Nephron progenitor cell (in vitro differentiated cells): ENCODE measurements at regions not wholly inside any gene's neighbourhood (a gene's known extent, or its start where the extent isn't known, plus 50 kb on each side); places are given as distances from the start of the nearest gene placed in this dataset.

Experiments
- DNase-seq: peaks from one replicate; pipeline ENCODE4 v3.0.0; 2021
- H3K27ac Mint-ChIP-seq: 2 replicates; pipeline ENCODE4 v1.8.0; 2021; ENCODE audit warnings: mild to moderate bottlenecking, moderate library complexity, mixed read lengths
- H3K27me3 Mint-ChIP-seq: 2 replicates; pipeline ENCODE4 v1.8.0; 2021; ENCODE audit warnings: mild to moderate bottlenecking, low read depth, mixed read lengths; ENCODE audit not compliant: poor library complexity
- H3K36me3 Mint-ChIP-seq: 2 replicates; pipeline ENCODE4 v1.8.0; 2021; ENCODE audit warnings: low read depth, mixed read lengths
- H3K4me1 Mint-ChIP-seq: 2 replicates; pipeline ENCODE4 v1.8.0; 2021; ENCODE audit warnings: mixed read lengths
- H3K4me3 Mint-ChIP-seq: 2 replicates; pipeline ENCODE4 v1.8.0; 2021; ENCODE audit warnings: mild to moderate bottlenecking, moderate library complexity, mixed read lengths
- H3K9me3 Mint-ChIP-seq: 2 replicates; pipeline ENCODE4 v1.8.0; 2021; ENCODE audit warnings: mild to moderate bottlenecking, moderate library complexity, mixed read lengths
- TF ChIP-seq, protein P1 (sequence below): fragments of 200-600 bp; sonication (generic); IDR thresholded peaks from 2 replicates; pipeline ENCODE4 v1.5.0; 2021; ENCODE audit warnings: antibody characterized with exemption

DNA sequence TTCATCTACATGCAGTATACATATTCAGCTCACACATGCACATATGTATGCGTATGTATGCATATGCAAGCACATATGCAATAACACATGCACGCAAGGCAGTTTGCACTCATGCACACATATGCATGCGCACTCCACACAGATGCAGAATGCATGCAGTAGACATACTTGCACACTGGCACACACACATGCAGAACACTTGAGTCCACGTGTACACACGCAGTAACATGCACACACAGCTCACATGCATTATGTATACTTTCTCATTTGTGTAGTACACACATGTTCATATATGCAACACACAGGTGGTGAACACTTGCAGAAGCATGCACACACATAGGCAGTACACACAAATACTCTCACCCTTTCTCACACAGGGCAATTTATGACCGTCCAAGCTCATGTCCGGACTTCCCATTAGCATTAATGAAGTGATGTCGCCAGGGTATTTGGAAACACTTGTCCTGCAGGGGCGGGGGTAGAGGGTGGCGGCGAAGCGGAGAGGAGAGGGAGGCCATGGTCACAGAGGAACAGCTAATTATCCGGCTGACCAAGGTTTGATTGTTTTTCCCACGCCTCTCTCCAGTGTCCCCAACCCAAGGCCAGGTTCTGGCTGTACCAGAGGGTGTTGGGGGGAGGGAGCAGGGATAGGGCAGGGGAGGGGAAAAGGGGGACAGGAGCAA lies 91.3 kb downstream of the VEGFA start:
- H3K4me3 Mint-ChIP-seq: no peak overlapping the region
- no peak overlapping the region for H3K27ac Mint-ChIP-seq
- H3K4me1 Mint-ChIP-seq: peaks cover 66% of the 10 kb centered on the region
- H3K9me3 Mint-ChIP-seq: no peaks in the 10 kb centered on the region
- TF ChIP-seq, protein P1, sequence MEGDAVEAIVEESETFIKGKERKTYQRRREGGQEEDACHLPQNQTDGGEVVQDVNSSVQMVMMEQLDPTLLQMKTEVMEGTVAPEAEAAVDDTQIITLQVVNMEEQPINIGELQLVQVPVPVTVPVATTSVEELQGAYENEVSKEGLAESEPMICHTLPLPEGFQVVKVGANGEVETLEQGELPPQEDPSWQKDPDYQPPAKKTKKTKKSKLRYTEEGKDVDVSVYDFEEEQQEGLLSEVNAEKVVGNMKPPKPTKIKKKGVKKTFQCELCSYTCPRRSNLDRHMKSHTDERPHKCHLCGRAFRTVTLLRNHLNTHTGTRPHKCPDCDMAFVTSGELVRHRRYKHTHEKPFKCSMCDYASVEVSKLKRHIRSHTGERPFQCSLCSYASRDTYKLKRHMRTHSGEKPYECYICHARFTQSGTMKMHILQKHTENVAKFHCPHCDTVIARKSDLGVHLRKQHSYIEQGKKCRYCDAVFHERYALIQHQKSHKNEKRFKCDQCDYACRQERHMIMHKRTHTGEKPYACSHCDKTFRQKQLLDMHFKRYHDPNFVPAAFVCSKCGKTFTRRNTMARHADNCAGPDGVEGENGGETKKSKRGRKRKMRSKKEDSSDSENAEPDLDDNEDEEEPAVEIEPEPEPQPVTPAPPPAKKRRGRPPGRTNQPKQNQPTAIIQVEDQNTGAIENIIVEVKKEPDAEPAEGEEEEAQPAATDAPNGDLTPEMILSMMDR: no peak
- DNase-seq: no peak
- H3K36me3 Mint-ChIP-seq: no peaks in the 10 kb centered on the region
- peaks cover 34% of the 10 kb centered on the region for H3K27me3 Mint-ChIP-seq

DNA sequence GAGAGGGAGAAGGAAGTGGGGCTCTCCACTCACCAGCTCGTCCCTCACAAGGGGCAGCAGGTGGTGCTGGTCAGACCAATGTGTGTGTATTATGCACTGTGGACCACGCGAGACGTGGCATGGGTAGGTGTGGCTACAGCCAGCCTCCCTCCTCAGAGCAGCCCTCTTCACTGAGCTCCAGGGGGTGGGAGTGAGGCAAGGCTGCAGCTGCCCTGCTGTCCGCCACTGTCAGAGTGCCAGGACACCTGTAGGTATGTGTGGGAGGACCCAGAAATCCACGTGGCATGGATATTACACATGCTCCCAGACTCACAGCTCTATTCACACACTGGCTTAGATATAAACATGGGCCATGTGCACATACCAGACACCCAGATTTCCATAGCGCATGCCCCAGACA lies 90.3 kb downstream of the VEGFA start:
- Mint-ChIP-seq H3K27ac (no peak overlapping the region), H3K4me1 (peaks cover 55% of the 10 kb centered on the region), H3K9me3 (no peaks in the 10 kb centered on the region), H3K27me3 (peaks cover 40% of the 10 kb centered on the region), H3K36me3 (no peaks in the 10 kb centered on the region), H3K4me3 (no peak overlapping the region)
- no peak for DNase-seq
- TF ChIP-seq, protein P1: no peak

DNA sequence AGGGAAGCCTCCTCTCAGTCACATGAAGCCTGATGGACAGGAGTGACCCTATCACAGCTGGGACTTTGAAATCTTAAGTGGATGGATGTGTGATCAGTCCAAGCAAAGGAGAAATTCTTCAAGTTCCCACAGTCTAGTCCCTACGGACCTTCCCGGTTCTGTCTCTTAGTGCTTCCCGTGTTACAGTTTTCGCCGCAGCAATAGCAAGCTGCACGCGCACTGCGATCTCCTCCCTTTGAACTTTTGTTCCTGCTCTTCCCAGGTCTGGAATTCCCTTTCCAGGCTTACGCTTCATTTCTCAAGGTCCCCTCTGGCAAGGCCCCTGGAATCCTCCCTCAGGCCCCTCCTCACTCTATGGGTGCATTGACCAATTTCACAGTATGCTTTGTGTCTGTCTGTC lies 89.2 kb downstream of the VEGFA start:
- no peak for DNase-seq
- TF ChIP-seq, protein P1: no peak
- peaks cover 45% of the 10 kb centered on the region for H3K4me1 Mint-ChIP-seq
- H3K9me3 Mint-ChIP-seq: no peaks in the 10 kb centered on the region
- no peaks in the 10 kb centered on the region for H3K36me3 Mint-ChIP-seq
- no peak overlapping the region for H3K4me3 Mint-ChIP-seq
- no peak overlapping the region for H3K27ac Mint-ChIP-seq
- peaks cover 49% of the 10 kb centered on the region for H3K27me3 Mint-ChIP-seq

DNA sequence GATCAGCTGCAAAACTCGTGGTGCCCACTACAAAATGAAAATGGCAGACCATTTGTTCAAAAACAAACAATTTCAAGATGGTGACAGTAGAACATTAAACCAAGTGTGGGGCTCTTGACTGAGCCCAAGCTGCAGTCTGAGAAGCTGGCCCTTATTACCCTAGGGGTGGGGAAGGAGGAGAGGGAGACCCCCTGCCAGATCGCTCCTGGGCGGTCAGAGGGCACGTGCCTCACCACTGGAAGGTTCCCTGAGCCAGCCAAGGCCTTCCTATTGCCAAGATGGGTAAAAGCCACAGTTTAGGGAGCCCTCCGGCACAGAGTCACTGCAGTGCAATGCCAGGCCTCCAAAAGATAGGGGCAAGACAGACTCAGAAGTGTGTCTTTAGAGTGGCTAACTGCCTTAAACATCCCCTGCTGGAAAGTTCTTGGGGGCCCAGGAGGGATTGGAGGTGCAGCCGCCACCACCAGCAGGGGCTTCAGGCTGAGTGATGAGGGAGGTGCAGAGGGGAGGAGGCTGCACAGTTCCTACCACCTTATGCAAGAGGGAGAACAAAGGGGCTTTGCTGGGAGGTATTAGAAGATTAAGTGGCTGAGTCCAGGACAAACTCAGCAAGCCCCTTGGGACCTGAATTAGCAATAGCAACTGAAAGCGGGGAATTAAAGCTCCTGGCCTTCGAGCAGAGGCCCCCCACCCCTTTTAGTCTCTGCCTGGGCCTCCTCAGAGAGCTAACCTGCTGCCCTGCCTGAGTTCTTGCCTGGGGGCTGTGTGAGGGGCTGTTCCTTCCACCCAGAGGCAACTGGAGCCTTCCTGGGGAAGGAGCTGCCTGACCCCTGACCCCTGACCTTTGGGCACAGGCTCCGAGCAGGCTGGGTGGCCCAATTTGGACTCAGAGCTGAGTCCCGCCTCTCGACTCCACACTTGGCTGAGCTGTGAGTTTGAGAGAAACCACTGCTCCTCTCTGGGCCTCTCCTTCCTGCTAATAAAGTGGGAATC lies 88.4 kb downstream of the VEGFA start:
- no peaks in the 10 kb centered on the region for H3K36me3 Mint-ChIP-seq
- TF ChIP-seq, protein P1: no peak
- peaks cover 47% of the 10 kb centered on the region for H3K27me3 Mint-ChIP-seq
- no peak overlapping the region for H3K4me3 Mint-ChIP-seq
- H3K4me1 Mint-ChIP-seq: peaks cover 37% of the 10 kb centered on the region
- peak; percentile 63 for DNase-seq
- no peak overlapping the region for H3K27ac Mint-ChIP-seq
- no peaks in the 10 kb centered on the region for H3K9me3 Mint-ChIP-seq

DNA sequence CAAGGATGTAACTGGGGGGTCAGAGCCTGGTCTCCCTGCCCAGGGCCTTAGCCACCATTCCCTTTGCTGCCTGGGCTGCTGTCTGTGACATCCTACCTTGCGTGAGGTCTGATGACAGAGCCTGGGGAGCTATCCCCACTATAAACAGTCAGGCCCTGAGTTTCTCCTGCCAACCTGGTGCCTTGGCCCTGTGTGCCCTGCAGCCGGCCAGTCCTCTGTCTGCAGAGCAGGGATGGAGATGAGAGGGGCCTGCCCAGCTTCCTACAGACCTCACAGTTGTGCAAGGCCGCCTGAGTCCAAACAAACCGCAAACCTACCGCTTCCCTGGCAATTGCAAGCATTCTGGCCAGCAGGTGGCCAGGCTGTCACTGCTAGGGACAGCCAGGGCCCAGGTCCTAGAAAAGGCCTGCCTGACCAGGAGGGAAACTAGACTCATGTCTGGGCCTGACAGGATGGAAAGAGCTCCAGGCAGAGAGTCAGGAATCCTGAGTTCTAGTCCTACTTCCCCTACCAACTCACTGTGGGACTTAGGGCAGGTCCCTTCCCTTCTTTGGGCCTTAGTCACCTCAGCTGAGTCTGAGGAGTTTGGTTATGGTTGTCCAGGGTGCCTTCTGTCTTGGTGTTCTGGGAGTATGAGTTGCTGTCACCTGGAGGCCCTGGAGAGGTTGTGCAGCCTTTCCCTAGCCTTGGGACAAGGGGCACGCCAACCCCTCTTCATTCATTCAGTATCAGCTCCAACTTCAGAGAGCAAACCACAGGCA lies 86.2 kb downstream of the VEGFA start:
- Mint-ChIP-seq H3K27me3 (peaks cover 55% of the 10 kb centered on the region), H3K36me3 (no peaks in the 10 kb centered on the region), H3K27ac (no peak overlapping the region), H3K4me1 (peaks cover 30% of the 10 kb centered on the region), H3K9me3 (no peaks in the 10 kb centered on the region), H3K4me3 (no peak overlapping the region)
- peak; percentile 49 for DNase-seq
- TF ChIP-seq, protein P1: peak; percentile 56
